D721Med (cell line): ENCODE measurements at regions not wholly inside any gene's neighbourhood (a gene's known extent, or its start where the extent isn't known, plus 50 kb on each side); places are given as distances from the start of the nearest gene placed in this dataset.

Source experiments
- DNase-seq: peaks from one replicate; pipeline ENCODE4 v3.0.0; 2011; ENCODE audit warnings: low spot score; ENCODE audit not compliant: insufficient read length
- FAIRE-seq: peaks from 2 replicates; lab custom pipeline; 2011; peaks lifted over from hg19 to GRCh38; lab: Jason Lieb, UNC
- CTCF ChIP-seq: IDR thresholded peaks from 2 replicates; pipeline ENCODE4 v1.5.1; 2012; ENCODE audit warnings: mild to moderate bottlenecking, control low read depth; ENCODE audit not compliant: insufficient read depth; ENCODE audit errors: missing control alignments

DNA sequence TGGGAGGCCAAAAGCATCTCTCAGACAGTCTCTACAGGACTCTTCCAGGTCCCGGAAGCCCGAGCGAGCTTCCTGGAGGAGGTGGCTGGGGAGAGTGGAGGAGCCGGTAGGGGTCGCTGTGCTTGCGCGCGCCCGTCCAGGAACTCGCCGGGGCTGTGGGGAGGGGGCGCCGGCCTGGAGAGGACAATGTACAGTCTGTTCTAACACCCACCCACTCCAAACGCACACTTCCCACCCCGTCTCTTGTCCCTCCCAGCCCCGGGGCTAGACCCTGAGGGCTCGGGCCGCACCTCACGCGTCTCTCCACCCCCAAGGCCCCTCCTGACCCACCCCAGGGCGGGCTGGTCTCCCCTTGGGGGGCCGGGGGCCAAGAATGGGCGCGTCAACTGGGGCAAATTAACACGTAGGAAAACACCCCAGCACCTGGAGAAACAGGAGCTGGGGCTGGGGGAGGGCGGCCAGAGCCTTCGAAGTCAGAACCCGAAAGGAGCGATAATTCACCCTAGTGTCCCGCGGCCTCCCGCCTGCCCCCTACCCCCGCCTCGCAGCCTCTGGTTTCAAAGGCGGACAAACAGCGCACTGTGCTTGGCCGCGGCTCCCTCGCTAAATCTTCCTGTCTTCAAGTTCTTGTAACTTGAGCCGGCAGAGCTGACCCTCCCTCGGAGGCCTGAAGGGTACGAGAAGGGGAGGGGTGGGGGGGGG lies 103.2 kb upstream of the FOXP4 start:
- FAIRE-seq (no peak), DNase-seq (no peak)
- TF ChIP-seq CTCF: no peak

- DNase-seq (no peak), FAIRE-seq (no peak)
- no peak for TF ChIP-seq CTCF
Measured at GRCh38 chr6:41443616-41444525, 102.3 kb upstream of the FOXP4 start.

DNA sequence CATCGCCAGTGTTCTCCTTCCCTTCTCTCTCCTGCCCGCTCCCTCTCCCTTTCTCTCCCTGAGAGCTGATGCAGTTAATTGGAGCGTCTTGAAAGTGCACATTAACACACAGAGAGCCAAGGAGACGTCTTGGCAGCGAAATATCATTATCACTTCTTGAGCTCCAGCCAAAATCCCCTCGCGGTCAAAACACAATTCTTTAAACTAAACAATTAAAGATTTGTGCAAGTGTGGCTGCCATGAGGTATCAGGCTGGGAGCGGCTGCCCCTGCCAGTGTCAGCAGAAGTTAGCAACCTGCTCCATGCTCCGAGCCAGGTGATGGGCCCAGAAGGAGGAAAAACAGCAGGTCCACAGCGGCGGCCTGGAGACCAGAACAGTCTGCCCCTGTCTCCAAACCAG lies 100.9 kb upstream of the FOXP4 start:
- no peak for TF ChIP-seq CTCF
- no peak for FAIRE-seq
- no peak for DNase-seq

DNA sequence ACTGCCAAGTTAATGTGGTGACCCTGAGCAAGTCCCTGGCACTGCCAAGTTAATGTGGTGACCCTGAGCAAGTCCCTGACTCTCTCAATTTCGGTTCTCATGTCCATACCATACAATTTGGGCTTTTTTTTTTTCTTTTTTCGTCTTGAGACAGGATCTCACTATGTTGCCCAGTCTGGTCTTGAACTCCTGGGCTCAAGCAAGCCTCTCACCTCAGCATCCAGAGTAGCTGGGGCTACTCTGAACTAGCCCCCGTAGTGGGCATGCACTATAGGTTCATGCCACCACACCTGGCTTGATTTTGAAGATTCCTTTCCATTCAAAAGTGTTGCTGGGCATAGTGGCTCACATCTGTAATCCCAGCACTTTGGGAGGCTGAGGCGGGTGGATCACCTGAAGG lies 100.0 kb upstream of the FOXP4 start:
- no peak for TF ChIP-seq CTCF
- no peak for FAIRE-seq
- no peak for DNase-seq

DNA sequence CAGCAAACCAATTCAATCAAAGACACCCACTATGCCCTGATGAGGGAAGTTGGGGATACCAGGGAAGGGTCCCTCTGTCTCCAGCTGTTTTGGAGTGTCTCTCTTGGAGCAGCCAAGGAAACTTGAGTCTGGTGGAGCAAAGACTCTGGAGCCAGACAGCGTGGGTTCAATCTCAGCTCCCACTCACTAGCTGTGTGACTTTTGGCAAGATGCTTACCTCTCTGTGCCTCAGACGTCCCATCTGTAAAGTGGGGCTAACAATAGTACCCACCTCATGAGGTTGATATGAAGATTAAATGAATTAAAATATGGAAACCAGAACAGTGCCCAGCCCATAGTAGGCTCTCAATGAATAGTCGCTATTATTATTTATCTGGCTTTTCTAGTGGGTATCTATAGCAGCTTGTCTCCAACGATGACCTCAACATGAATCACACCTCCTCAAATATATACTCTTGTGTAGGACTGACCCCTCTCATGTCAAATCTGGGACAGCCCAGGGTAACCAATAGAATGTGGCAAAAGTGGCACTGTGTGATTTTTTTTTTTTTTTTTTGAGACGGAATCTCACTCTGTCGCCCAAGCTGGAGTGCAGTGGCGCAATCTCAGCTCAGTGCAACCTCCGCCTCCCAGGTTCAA lies 99.2 kb upstream of the FOXP4 start:
- DNase-seq: no peak
- FAIRE-seq: no peak
- TF ChIP-seq CTCF: no peak

DNA sequence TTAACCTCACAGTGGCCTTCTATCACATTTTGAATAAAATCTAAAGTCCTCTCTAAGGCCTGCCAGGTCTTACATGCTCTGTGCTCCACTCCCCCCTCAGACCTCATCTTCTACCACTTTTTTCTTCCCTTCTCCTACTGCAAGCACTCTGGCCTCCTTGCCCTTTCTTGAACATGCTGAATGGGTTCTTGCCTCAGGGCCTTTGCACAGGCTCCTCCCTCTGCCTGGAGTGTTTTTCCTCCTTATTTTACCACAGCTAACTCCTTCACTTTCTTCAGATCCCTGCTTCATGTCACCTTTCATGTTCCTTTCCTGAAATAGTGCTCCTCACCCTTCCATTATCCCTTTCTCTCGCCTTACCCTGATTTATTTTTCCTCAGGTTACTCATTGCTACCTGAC lies 97.9 kb upstream of the FOXP4 start:
- FAIRE-seq: no peak

More for the DNA sequence above, 97.9 kb upstream of the FOXP4 start:
- no peak for DNase-seq
- TF ChIP-seq CTCF: no peak
